Uterus (tissue), 3 donors: ENCODE measurements at regions not wholly inside any gene's neighbourhood (a gene's known extent, or its start where the extent isn't known, plus 50 kb on each side); places are given as distances from the start of the nearest gene placed in this dataset.

Experiments
- DNase-seq, 2 donors: peaks; one replicate each; pipeline ENCODE4 v3.0.0-alpha.2; 2019 to 2020
- H3K27ac ChIP-seq, 2 donors: fragments of 200-600 bp; sonication (generic); 1 replicate in 1 of 2; 2 replicates in 1 of 2; pipeline ENCODE4 v1.5.1; 2016 to 2018
- H3K27me3 ChIP-seq, 2 donors: fragments of 200-600 bp; sonication (generic); one replicate each; pipeline ENCODE4 v1.5.1; 2018 to 2019; ENCODE audit warnings: control low read depth in 1 of 2
- H3K36me3 ChIP-seq, 2 donors: fragments of 200-600 bp; sonication (generic); one replicate each; pipeline ENCODE4 v1.5.1; 2019; ENCODE audit warnings: control low read depth in 1 of 2
- H3K4me1 ChIP-seq, 2 donors: fragments of 200-600 bp; sonication (generic); one replicate each; pipeline ENCODE4 v1.5.1; 2018 to 2019; ENCODE audit warnings: control low read depth in 1 of 2
- H3K4me3 ChIP-seq, 2 donors: fragments of 200-600 bp; sonication (generic); 1 replicate in 1 of 2; 2 replicates in 1 of 2; pipeline ENCODE4 v1.5.1; 2018 to 2019; ENCODE audit warnings: mild to moderate bottlenecking in 1 of 2
- H3K9me3 ChIP-seq, 2 donors: fragments of 200-600 bp; sonication (generic); one replicate each; pipeline ENCODE4 v1.5.1; 2019; ENCODE audit warnings: control low read depth in 1 of 2
- CTCF ChIP-seq, 4 experiments: fragments of 200-600 bp in 2 of 4; fragments of 450-650 bp in 2 of 4; sonication (generic) in 2 of 4; IDR thresholded peaks; one replicate each; pipeline ENCODE4 v1.5.1; 2016 to 2019; ENCODE audit warnings: antibody characterized with exemption in 4 of 4, mild to moderate bottlenecking in 2 of 4, moderate library complexity in 1 of 4
- POLR2A ChIP-seq, 2 donors: fragments of 450-650 bp; IDR thresholded peaks; one replicate each; pipeline ENCODE4 v1.6.1; 2016; ENCODE audit warnings: antibody characterized with exemption in 2 of 2, mild to moderate bottlenecking in 1 of 2, moderate library complexity in 1 of 2
- intact Hi-C: fragments of 100-400 bp; cut with DNase I; formaldehyde crosslinking; loops from one replicate; pipeline ENCODE4 v1.15.1; 2023; ENCODE audit warnings: low total_unique reads
- donor health status: DM: yes; HTN: yes; CAD: no.

GRCh38 chr2:215769246-215769645, 244.1 kb downstream of the MREG start:
- Histone ChIP-seq H3K4me3 (no peak overlapping the region), H3K9me3 (no peaks in the 10 kb centered on the region), H3K36me3 (no peaks in the 10 kb centered on the region), H3K27ac (no peak overlapping the region), H3K27me3 (no peaks in the 10 kb centered on the region), H3K4me1 (no peaks in the 10 kb centered on the region)
- DNase-seq, result no peak
- intact Hi-C loops, result no loop called here
- TF ChIP-seq CTCF (IDR thresholded peaks at IDR 0.05), result no peak
- no peak for TF ChIP-seq POLR2A (IDR thresholded peaks at IDR 0.05)

GRCh38 chr2:215767625-215768024, 245.7 kb downstream of the MREG start:
- intact Hi-C loops, result no loop called here
- H3K4me1 ChIP-seq, result no peaks in the 10 kb centered on the region
- H3K4me3 ChIP-seq, result no peak overlapping the region

GRCh38 chr2:215765729-215766360, 247.5 kb downstream of the MREG start:
- Histone ChIP-seq H3K9me3 (no peaks in the 10 kb centered on the region), H3K27me3 (no peaks in the 10 kb centered on the region), H3K4me1 (no peaks in the 10 kb centered on the region), H3K27ac (no peak overlapping the region), H3K36me3 (no peaks in the 10 kb centered on the region), H3K4me3 (no peak overlapping the region)
- intact Hi-C loops, result no loop called here
- DNase-seq, result no peak
- TF ChIP-seq POLR2A (IDR thresholded peaks at IDR 0.05), result no peak
- TF ChIP-seq CTCF (IDR thresholded peaks at IDR 0.05), result no peak

More at GRCh38 chr2:215767625-215768024, 245.7 kb downstream of the MREG start:
- TF ChIP-seq CTCF (IDR thresholded peaks at IDR 0.05), result no peak
- no peak for TF ChIP-seq POLR2A (IDR thresholded peaks at IDR 0.05)
- Histone ChIP-seq H3K36me3 (no peaks in the 10 kb centered on the region), H3K9me3 (no peaks in the 10 kb centered on the region), H3K27me3 (no peaks in the 10 kb centered on the region), H3K27ac (no peak overlapping the region)
- no peak for DNase-seq

GRCh38 chr2:215764441-215765048, 248.8 kb downstream of the MREG start:
- no peak overlapping the region for H3K27ac ChIP-seq

More at GRCh38 chr2:215764441-215765048, 248.8 kb downstream of the MREG start:
- intact Hi-C loops, result no loop called here
- H3K9me3 ChIP-seq, result no peaks in the 10 kb centered on the region
- H3K4me1 ChIP-seq, result no peaks in the 10 kb centered on the region
- H3K36me3 ChIP-seq, result no peaks in the 10 kb centered on the region
- no peaks in the 10 kb centered on the region for H3K27me3 ChIP-seq
- H3K4me3 ChIP-seq, result no peak overlapping the region
- TF ChIP-seq POLR2A (IDR thresholded peaks at IDR 0.05), result no peak
- TF ChIP-seq CTCF (IDR thresholded peaks at IDR 0.05), result no peak
- DNase-seq, result no peak
